ENCODE measurements at regions not wholly inside any gene's neighbourhood (a gene's known extent, or its start where the extent isn't known, plus 50 kb on each side); places are given as distances from the start of the nearest gene placed in this dataset.

DNA sequence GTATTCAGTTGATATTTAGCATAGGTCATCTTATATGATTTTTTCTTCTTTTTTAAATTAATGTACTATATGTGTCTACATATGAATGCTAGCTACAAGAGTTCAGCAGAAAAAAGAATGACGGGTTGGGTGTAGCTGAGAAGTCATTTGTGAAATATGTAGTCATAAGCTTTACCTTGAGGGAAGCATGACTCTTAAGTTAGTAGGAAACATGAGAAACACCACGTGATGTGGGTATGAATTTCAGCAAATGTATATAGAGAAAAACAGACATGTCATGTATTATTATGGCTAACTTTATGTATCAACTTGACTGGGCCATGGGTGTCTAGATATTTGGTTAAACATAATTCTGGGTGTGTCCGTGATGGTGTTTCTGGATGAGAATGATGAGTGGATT lies 125.0 kb downstream of the RAP2B start:
- DNase-seq (no peak), ATAC-seq (no peak)
- no peak overlapping the region for H3K27ac ChIP-seq
- no peaks in the 10 kb centered on the region for H3K36me3 ChIP-seq
- no peaks in the 10 kb centered on the region for H3K27me3 ChIP-seq (ENCODE audit: low read depth)
- H3K4me1 ChIP-seq = peaks cover 23% of the 10 kb centered on the region
- H3K9me3 ChIP-seq = no peaks in the 10 kb centered on the region
- TF ChIP-seq, protein P1, sequence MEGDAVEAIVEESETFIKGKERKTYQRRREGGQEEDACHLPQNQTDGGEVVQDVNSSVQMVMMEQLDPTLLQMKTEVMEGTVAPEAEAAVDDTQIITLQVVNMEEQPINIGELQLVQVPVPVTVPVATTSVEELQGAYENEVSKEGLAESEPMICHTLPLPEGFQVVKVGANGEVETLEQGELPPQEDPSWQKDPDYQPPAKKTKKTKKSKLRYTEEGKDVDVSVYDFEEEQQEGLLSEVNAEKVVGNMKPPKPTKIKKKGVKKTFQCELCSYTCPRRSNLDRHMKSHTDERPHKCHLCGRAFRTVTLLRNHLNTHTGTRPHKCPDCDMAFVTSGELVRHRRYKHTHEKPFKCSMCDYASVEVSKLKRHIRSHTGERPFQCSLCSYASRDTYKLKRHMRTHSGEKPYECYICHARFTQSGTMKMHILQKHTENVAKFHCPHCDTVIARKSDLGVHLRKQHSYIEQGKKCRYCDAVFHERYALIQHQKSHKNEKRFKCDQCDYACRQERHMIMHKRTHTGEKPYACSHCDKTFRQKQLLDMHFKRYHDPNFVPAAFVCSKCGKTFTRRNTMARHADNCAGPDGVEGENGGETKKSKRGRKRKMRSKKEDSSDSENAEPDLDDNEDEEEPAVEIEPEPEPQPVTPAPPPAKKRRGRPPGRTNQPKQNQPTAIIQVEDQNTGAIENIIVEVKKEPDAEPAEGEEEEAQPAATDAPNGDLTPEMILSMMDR (IDR thresholded peaks at IDR 0.05) = no peak
- intact Hi-C loops (cut with DNase I) = no loop called here
- no peak overlapping the region for H3K4me3 ChIP-seq

DNA sequence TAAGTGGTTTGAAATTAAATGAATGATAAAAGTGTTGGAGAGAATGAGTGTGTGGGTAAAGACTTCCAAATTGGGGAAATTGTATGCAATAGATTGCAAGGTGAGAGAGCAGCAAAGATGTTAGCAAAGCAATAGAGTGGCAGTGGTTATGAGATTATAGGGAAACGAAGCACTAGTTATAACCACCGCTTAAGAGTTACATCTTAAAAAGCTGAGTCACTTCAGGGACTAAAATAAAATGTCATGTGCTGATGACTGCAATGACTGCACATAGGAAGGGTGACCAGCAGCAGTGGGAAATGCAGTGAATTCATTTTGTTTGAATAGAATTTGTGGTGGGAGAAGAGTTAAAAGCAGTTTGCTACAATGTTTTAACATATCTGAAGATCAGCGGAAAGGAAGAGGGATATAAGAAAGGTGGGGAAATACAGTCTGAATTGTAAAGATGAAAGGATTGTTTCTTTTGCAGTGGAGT lies 127.3 kb downstream of the RAP2B start:
- no peaks in the 10 kb centered on the region for H3K36me3 ChIP-seq
- H3K9me3 ChIP-seq = no peaks in the 10 kb centered on the region
- DNase-seq = no peak
- H3K4me1 ChIP-seq = peaks cover 23% of the 10 kb centered on the region
- TF ChIP-seq, protein P1 (IDR thresholded peaks at IDR 0.05) = no peak
- no peak overlapping the region for H3K27ac ChIP-seq
- no peaks in the 10 kb centered on the region for H3K27me3 ChIP-seq (ENCODE audit: low read depth)
- peak in 1 of 2 donors; percentile 62 for ATAC-seq
- H3K4me3 ChIP-seq = no peak overlapping the region
- intact Hi-C loops (cut with DNase I) = no loop called here

DNA sequence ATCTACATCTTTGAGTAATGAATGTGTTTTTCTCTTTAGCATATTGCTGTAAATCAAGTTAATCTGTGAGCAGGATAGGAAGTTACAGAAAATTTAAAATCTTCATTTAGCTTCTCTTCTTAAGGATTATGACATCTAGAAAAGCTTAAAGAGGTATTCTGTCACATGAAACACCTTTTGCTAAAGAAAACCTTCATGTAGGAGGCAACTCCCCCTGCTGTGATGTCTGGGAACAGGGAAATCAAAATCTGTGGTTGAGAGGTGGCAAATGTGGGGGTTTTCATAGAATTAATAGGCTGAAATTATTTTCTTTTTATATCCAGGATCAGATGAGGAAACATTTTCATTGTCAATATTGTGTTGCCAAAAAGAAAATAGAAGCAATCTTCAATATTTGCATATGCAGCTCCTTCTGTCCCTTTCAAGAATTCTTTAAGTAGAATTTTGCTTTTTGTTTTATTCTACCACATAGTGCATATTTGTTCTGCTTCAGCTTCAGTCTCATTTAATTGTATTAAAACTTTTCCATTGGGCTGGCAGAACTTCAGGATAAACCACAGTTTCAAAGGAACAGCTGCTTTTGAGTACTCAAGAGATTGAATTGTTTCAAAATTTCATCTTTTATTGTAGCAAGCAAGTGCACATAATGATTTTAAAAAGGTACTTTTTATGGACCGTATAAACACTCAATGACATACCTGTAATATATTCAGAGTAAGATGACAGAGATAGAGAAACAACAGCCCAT lies 128.4 kb downstream of the RAP2B start:
- Histone ChIP-seq H3K27ac (no peak overlapping the region), H3K36me3 (no peaks in the 10 kb centered on the region), H3K9me3 (no peaks in the 10 kb centered on the region), H3K27me3 (ENCODE audit: low read depth) (no peaks in the 10 kb centered on the region), H3K4me1 (peaks cover 12% of the 10 kb centered on the region), H3K4me3 (no peak overlapping the region)
- ATAC-seq (peak in 1 of 2 donors; percentile 63), DNase-seq (no peak)
- TF ChIP-seq, protein P1 (IDR thresholded peaks at IDR 0.05) = peak; percentile 38
- intact Hi-C loops (cut with DNase I) = loop anchor here (10.0 kb wide), 1 partner anchor 246 kb away; no protein-coding TSS in a partner anchor

DNA sequence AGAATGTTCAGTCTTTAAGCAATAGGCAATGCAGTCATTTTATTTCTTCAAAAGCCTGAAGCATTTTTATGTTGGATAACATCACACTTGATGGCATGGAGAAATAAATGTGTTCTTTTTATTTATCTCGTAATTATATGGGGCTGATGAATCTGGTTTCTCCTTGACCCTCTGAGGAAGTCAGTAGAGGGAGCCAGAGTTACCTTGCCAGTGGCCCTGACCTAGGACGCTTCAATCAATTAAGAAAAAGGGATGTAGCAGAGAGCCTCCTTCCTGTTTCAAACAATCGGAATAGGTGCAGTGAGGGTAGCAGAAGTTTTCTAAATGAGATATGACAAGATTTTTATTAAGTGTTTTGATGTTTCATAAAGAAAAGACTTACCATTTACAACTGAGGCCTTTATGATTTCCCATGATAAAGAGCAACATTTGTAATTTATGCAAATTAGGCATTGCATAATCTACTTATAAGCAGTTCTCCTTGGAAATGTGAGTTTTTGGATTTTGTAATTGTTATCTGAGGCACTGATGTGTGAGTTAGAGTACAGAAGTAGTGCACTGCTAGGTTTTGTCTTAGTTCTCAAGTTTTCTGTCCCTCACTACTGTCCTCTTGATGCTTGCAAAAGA lies 129.1 kb downstream of the RAP2B start:
- Histone ChIP-seq H3K27me3 (ENCODE audit: low read depth) (no peaks in the 10 kb centered on the region), H3K27ac (no peak overlapping the region), H3K36me3 (no peaks in the 10 kb centered on the region), H3K4me3 (no peak overlapping the region), H3K9me3 (no peaks in the 10 kb centered on the region), H3K4me1 (peaks cover 5% of the 10 kb centered on the region)
- TF ChIP-seq, protein P1 (IDR thresholded peaks at IDR 0.05) = peak; percentile 58
- intact Hi-C loops (cut with DNase I) = loop anchor here (10.0 kb wide), 1 partner anchor 246 kb away; no protein-coding TSS in a partner anchor
- ATAC-seq (peak; percentile 78 to 90), DNase-seq (no peak)

DNA sequence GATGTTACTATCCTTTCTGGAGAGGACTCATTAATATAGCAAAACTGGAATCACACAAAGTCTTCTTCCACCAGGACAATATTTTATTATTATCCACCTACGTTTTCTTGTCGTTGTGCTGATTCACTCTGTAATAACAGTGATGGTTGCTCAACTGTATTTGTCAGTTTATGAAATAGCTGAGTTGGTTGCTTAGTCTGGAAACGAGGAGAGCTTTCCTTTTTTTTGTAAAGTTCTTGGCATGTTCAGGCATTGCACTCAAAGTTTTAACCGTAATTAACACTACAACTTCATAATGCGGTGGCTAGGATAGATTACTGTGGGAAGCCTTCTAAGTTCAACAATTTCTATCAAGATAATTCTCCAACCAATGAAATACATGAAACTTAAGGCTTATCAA lies 131.2 kb downstream of the RAP2B start:
- no peak overlapping the region for H3K27ac ChIP-seq
- TF ChIP-seq, protein P1 (IDR thresholded peaks at IDR 0.05) = no peak
- no peak for DNase-seq
- H3K4me1 ChIP-seq = peaks cover 5% of the 10 kb centered on the region
- no peak overlapping the region for H3K4me3 ChIP-seq
- ATAC-seq = peak in 1 of 2 donors; percentile 62
- intact Hi-C loops (cut with DNase I) = loop anchor here (10.0 kb wide), 1 partner anchor 248 kb away; no protein-coding TSS in a partner anchor
- no peaks in the 10 kb centered on the region for H3K36me3 ChIP-seq
- no peaks in the 10 kb centered on the region for H3K9me3 ChIP-seq
- H3K27me3 ChIP-seq (ENCODE audit: low read depth) = no peaks in the 10 kb centered on the region
